GM21526 (cell line): ENCODE measurements at regions not wholly inside any gene's neighbourhood (a gene's known extent, or its start where the extent isn't known, plus 50 kb on each side); places are given as distances from the start of the nearest gene placed in this dataset.

ENCODE experiments used
- ATAC-seq: cut with Tn5 transposase; IDR thresholded peaks from one replicate; pipeline ENCODE4 v1.9.1; 2021; ENCODE audit warnings: moderate library complexity; ENCODE audit not compliant: unreplicated experiment, low FRiP score

GRCh38 chr6:165229216-165229615 lies 80.2 kb downstream of the C6orf118 start:
- ATAC-seq, result no peak

GRCh38 chr6:165227644-165228329 lies 81.6 kb downstream of the C6orf118 start:
- ATAC-seq, result no peak

GRCh38 chr6:165223736-165224135 lies 85.7 kb downstream of the C6orf118 start:
- no peak for ATAC-seq

GRCh38 chr6:165223101-165223500 lies 86.3 kb downstream of the C6orf118 start:
- ATAC-seq, result no peak

GRCh38 chr6:165222315-165223025 lies 86.9 kb downstream of the C6orf118 start:
- ATAC-seq, result no peak

- no peak for ATAC-seq
These were observed 89.4 kb downstream of the C6orf118 start for GRCh38 chr6:165220045-165220444.

- ATAC-seq, result no peak
These were observed 89.8 kb downstream of the C6orf118 start for GRCh38 chr6:165219629-165220028.

- no peak for ATAC-seq
These were observed 90.6 kb downstream of the C6orf118 start for GRCh38 chr6:165218829-165219228.

- ATAC-seq, result no peak
These were observed 102.6 kb downstream of the C6orf118 start for GRCh38 chr6:165206798-165207197.

- no peak for ATAC-seq
These were observed 103.8 kb downstream of the C6orf118 start for GRCh38 chr6:165205632-165206031.

GRCh38 chr6:165204807-165205545 lies 104.4 kb downstream of the C6orf118 start:
- no peak for ATAC-seq

- ATAC-seq, result no peak
These were observed 109.2 kb downstream of the C6orf118 start for GRCh38 chr6:165200178-165200577.

GRCh38 chr6:165191461-165191860 lies 117.9 kb downstream of the C6orf118 start:
- ATAC-seq, result no peak

GRCh38 chr6:165186441-165187205 lies 122.8 kb downstream of the C6orf118 start:
- ATAC-seq, result no peak

GRCh38 chr6:165186041-165186440 lies 123.4 kb downstream of the C6orf118 start:
- no peak for ATAC-seq

- no peak for ATAC-seq
These were observed 125.0 kb downstream of the C6orf118 start for GRCh38 chr6:165184192-165184979.

GRCh38 chr6:165183496-165184140 lies 125.8 kb downstream of the C6orf118 start:
- no peak for ATAC-seq

GRCh38 chr6:165183071-165183470 lies 126.3 kb downstream of the C6orf118 start:
- ATAC-seq, result no peak

GRCh38 chr6:165181951-165182414 lies 127.4 kb downstream of the C6orf118 start:
- no peak for ATAC-seq
